H1 (cell line): ENCODE measurements at regions not wholly inside any gene's neighbourhood (a gene's known extent, or its start where the extent isn't known, plus 50 kb on each side); places are given as distances from the start of the nearest gene placed in this dataset.

Experiments
- CHD7 ChIP-seq: fragments of 300-600 bp; sonication (generic); IDR thresholded peaks from 2 replicates; pipeline ENCODE4 v1.7.1; 2012; ENCODE audit warnings: low read length, moderate library complexity, mild to moderate bottlenecking, inconsistent platforms; ENCODE audit not compliant: insufficient replicate concordance
- CTBP2 ChIP-seq: IDR thresholded peaks from 2 replicates; pipeline ENCODE4 v1.7.0; 2011; ENCODE audit warnings: borderline replicate concordance, mild to moderate bottlenecking, moderate library complexity, mixed read lengths, low read length; ENCODE audit not compliant: insufficient read depth, insufficient read length
- EGR1 ChIP-seq: IDR thresholded peaks from 2 replicates; pipeline ENCODE4 v1.6.1; 2011; ENCODE audit warnings: low read depth, low read length, borderline replicate concordance
- GABPA ChIP-seq: IDR thresholded peaks from 2 replicates; pipeline ENCODE4 v1.6.1; 2011; ENCODE audit warnings: mild to moderate bottlenecking, low read length, moderate library complexity, borderline replicate concordance; ENCODE audit not compliant: insufficient read depth
- KDM1A ChIP-seq: fragments of 200-600, 300-600 bp; sonication (generic); IDR thresholded peaks from 2 replicates; pipeline ENCODE4 v1.7.1; 2016; ENCODE audit warnings: mild to moderate bottlenecking, low read length, borderline replicate concordance

GRCh38 chr6:85867595-85867994 is 224.9 kb upstream of the SYNCRIP start (continued):
- TF ChIP-seq CHD7, result no peak
- TF ChIP-seq EGR1, result no peak
- no peak for TF ChIP-seq GABPA
- TF ChIP-seq KDM1A, result no peak
- no peak for TF ChIP-seq CTBP2
- TF ChIP-seq, all 59 proteins: peak for 0
